ENCODE measurements at regions not wholly inside any gene's neighbourhood (a gene's known extent, or its start where the extent isn't known, plus 50 kb on each side); places are given as distances from the start of the nearest gene placed in this dataset.

GRCh38 chr13:78105656-78106055 lies 187.0 kb upstream of the EDNRB start:
- TF ChIP-seq EP300 (IDR thresholded peaks at IDR 0.05; ENCODE audit: borderline replicate concordance) = no peak
- no peak for TF ChIP-seq EGR1 (IDR thresholded peaks at IDR 0.05)
- no peak for TF ChIP-seq TAF1 (IDR thresholded peaks at IDR 0.05; ENCODE audit: low read depth)
- TF ChIP-seq MAX (IDR thresholded peaks at IDR 0.05) = no peak
- TF ChIP-seq FOXM1 (IDR thresholded peaks at IDR 0.05; ENCODE audit: borderline replicate concordance, low read depth) = no peak
- TF ChIP-seq YY1 (IDR thresholded peaks at IDR 0.05; ENCODE audit: low read depth) = no peak
- no peak for TF ChIP-seq CREB1 (IDR thresholded peaks at IDR 0.05; ENCODE audit: low read depth)
- TF ChIP-seq REST (IDR thresholded peaks at IDR 0.05; ENCODE audit: low read depth) = no peak
- TF ChIP-seq USF1 (IDR thresholded peaks at IDR 0.05) = no peak
- no peak for TF ChIP-seq NFIC (IDR thresholded peaks at IDR 0.05)
